ENCODE measurements at regions not wholly inside any gene's neighbourhood (a gene's known extent, or its start where the extent isn't known, plus 50 kb on each side); places are given as distances from the start of the nearest gene placed in this dataset.

- no TSS peak for BruUV-seq (replicated peaks)
- H3K79me2 ChIP-seq (ENCODE audit: control insufficient read depth, insufficient read depth, low read length) = no peaks in the 10 kb centered on the region
- no peak overlapping the region for H3K27ac ChIP-seq (ENCODE audit: insufficient read depth, low read depth, low read length)
- dilution Hi-C loops (cut with MboI; ENCODE audit: extremely low pct_ligation_motif_present, low sequenced_read_pairs) (no loop called here), intact Hi-C loops (cut with micrococcal nuclease) (no loop called here)
- no peak overlapping the region for H3K9ac ChIP-seq (replicated peaks; ENCODE audit: extremely low read depth, insufficient read depth, low read length)
- DNase-seq (ENCODE audit: low read depth, low spot score) = no peak
- H3K4me1 ChIP-seq (ENCODE audit: control insufficient read depth, extremely low read depth, insufficient read depth, low read length) = no peaks in the 10 kb centered on the region
- H2AFZ ChIP-seq (ENCODE audit: low read depth, low read length) = no peak overlapping the region
- POLR2A ChIA-PET = no interaction called here
- TF ChIP-seq MAX (IDR thresholded peaks at IDR 0.05; ENCODE audit: insufficient read depth, insufficient read length) = no peak
- TF ChIP-seq POLR2AphosphoS5 (IDR thresholded peaks at IDR 0.05; ENCODE audit: insufficient read depth, low read depth, low read length) = no peak
- no peak for TF ChIP-seq POLR2A (IDR thresholded peaks at IDR 0.05; ENCODE audit: low read depth, low read length)
- no peak for TF ChIP-seq FOS (IDR thresholded peaks at IDR 0.05; ENCODE audit: borderline replicate concordance, insufficient read depth, low read length)
- H3K27me3 ChIP-seq (ENCODE audit: control insufficient read depth in 2 of 2, insufficient read depth in 2 of 2, low read length in 2 of 2) = no peaks in the 10 kb centered on the region
- H4K20me1 ChIP-seq (replicated peaks; ENCODE audit: control insufficient read depth, extremely low read depth, insufficient read depth, low read length) = no peaks in the 10 kb centered on the region
- H3K36me3 ChIP-seq (ENCODE audit: control insufficient read depth in 2 of 2, extremely low read depth in 1 of 2, insufficient read depth in 2 of 2, low read length in 2 of 2) = no peaks in the 10 kb centered on the region
- CTCF ChIA-PET = no interaction called here
- H3K9me3 ChIP-seq (replicated peaks; ENCODE audit: control insufficient read depth, insufficient read depth, low read length) = no peaks in the 10 kb centered on the region
- H3K4me3 ChIP-seq (replicated peaks in 1 of 3; ENCODE audit: insufficient read depth in 1 of 3, low read depth in 1 of 3, low read length in 3 of 3) = no peak overlapping the region
- FAIRE-seq = no peak
- H3K4me2 ChIP-seq (ENCODE audit: insufficient read depth, low read length) = no peak overlapping the region
- H3K9me1 ChIP-seq (replicated peaks; ENCODE audit: control insufficient read depth, extremely low read depth, insufficient read depth, low read length) = no peaks in the 10 kb centered on the region
These were observed 139.9 kb downstream of the CPXCR1 start for GRCh38 chrX:88886908-88887307.

- no peak overlapping the region for H3K27ac ChIP-seq (ENCODE audit: insufficient read depth, low read depth, low read length)
- DNase-seq (ENCODE audit: low read depth, low spot score) (no peak), FAIRE-seq (no peak)
- H3K4me3 ChIP-seq (replicated peaks in 1 of 3; ENCODE audit: insufficient read depth in 1 of 3, low read depth in 1 of 3, low read length in 3 of 3) = no peak overlapping the region
- H3K27me3 ChIP-seq (ENCODE audit: control insufficient read depth in 2 of 2, insufficient read depth in 2 of 2, low read length in 2 of 2) = no peaks in the 10 kb centered on the region
- no peaks in the 10 kb centered on the region for H3K79me2 ChIP-seq (ENCODE audit: control insufficient read depth, insufficient read depth, low read length)
- no TSS peak for BruUV-seq (replicated peaks)
- no peaks in the 10 kb centered on the region for H3K36me3 ChIP-seq (ENCODE audit: control insufficient read depth in 2 of 2, extremely low read depth in 1 of 2, insufficient read depth in 2 of 2, low read length in 2 of 2)
- no peak overlapping the region for H2AFZ ChIP-seq (ENCODE audit: low read depth, low read length)
- dilution Hi-C loops (cut with MboI; ENCODE audit: extremely low pct_ligation_motif_present, low sequenced_read_pairs) = no loop called here
- no peak overlapping the region for H3K4me2 ChIP-seq (ENCODE audit: insufficient read depth, low read length)
- no peaks in the 10 kb centered on the region for H3K9me3 ChIP-seq (replicated peaks; ENCODE audit: control insufficient read depth, insufficient read depth, low read length)
- no peaks in the 10 kb centered on the region for H3K4me1 ChIP-seq (ENCODE audit: control insufficient read depth, extremely low read depth, insufficient read depth, low read length)
- TF ChIP-seq FOS (IDR thresholded peaks at IDR 0.05; ENCODE audit: borderline replicate concordance, insufficient read depth, low read length) = no peak
- no peak for TF ChIP-seq EZH2 (IDR thresholded peaks at IDR 0.05; ENCODE audit: borderline replicate concordance, low read depth, low read length, severe bottlenecking)
- no peak for TF ChIP-seq CTCF (IDR thresholded peaks at IDR 0.05; ENCODE audit: extremely low read depth in 1 of 2, insufficient read depth in 1 of 2, low read depth in 1 of 2, low read length in 2 of 2)
- H3K9ac ChIP-seq (replicated peaks; ENCODE audit: extremely low read depth, insufficient read depth, low read length) = no peak overlapping the region
- ChIA-PET POLR2A (no interaction called here), CTCF (no interaction called here)
- no peaks in the 10 kb centered on the region for H4K20me1 ChIP-seq (replicated peaks; ENCODE audit: control insufficient read depth, extremely low read depth, insufficient read depth, low read length)
- intact Hi-C loops (cut with micrococcal nuclease) = no loop called here
- H3K9me1 ChIP-seq (replicated peaks; ENCODE audit: control insufficient read depth, extremely low read depth, insufficient read depth, low read length) = no peaks in the 10 kb centered on the region
These were observed 157.1 kb downstream of the CPXCR1 start for GRCh38 chrX:88903989-88904718.
